ENCODE measurements at regions not wholly inside any gene's neighbourhood (a gene's known extent, or its start where the extent isn't known, plus 50 kb on each side); places are given as distances from the start of the nearest gene placed in this dataset.

GRCh38 chr13:76610819-76611415, 275.3 kb downstream of the KCTD12 start:
- no peaks in the 10 kb centered on the region for H3K36me3 ChIP-seq (ENCODE audit: control insufficient read depth, insufficient read depth, low read length)
- DNase-seq (ENCODE audit: extremely low read depth, insufficient read length): no peak
- no peak overlapping the region for H3K4me3 ChIP-seq (replicated peaks; ENCODE audit: low read depth, low read length)
- no peak for TF ChIP-seq CTCF (IDR thresholded peaks at IDR 0.05; ENCODE audit: insufficient read depth, low read length, poor library complexity, severe bottlenecking)
- H3K27me3 ChIP-seq (replicated peaks; ENCODE audit: control insufficient read depth, insufficient read depth, low read length): no peaks in the 10 kb centered on the region

GRCh38 chr13:76609643-76610042, 276.6 kb downstream of the KCTD12 start:
- TF ChIP-seq CTCF (IDR thresholded peaks at IDR 0.05; ENCODE audit: insufficient read depth, low read length, poor library complexity, severe bottlenecking): no peak
- Histone ChIP-seq H3K4me3 (replicated peaks; ENCODE audit: low read depth, low read length) (no peak overlapping the region), H3K36me3 (ENCODE audit: control insufficient read depth, insufficient read depth, low read length) (no peaks in the 10 kb centered on the region), H3K27me3 (replicated peaks; ENCODE audit: control insufficient read depth, insufficient read depth, low read length) (no peaks in the 10 kb centered on the region)
- DNase-seq (ENCODE audit: extremely low read depth, insufficient read length): no peak

GRCh38 chr13:76607866-76608265, 278.3 kb downstream of the KCTD12 start:
- Histone ChIP-seq H3K36me3 (ENCODE audit: control insufficient read depth, insufficient read depth, low read length) (no peaks in the 10 kb centered on the region), H3K27me3 (replicated peaks; ENCODE audit: control insufficient read depth, insufficient read depth, low read length) (no peaks in the 10 kb centered on the region), H3K4me3 (replicated peaks; ENCODE audit: low read depth, low read length) (no peak overlapping the region)
- TF ChIP-seq CTCF (IDR thresholded peaks at IDR 0.05; ENCODE audit: insufficient read depth, low read length, poor library complexity, severe bottlenecking): no peak
- no peak for DNase-seq (ENCODE audit: extremely low read depth, insufficient read length)

GRCh38 chr13:76600081-76600480, 286.1 kb downstream of the KCTD12 start:
- DNase-seq (ENCODE audit: extremely low read depth, insufficient read length): no peak
- Histone ChIP-seq H3K36me3 (ENCODE audit: control insufficient read depth, insufficient read depth, low read length) (no peaks in the 10 kb centered on the region), H3K4me3 (replicated peaks; ENCODE audit: low read depth, low read length) (no peak overlapping the region), H3K27me3 (replicated peaks; ENCODE audit: control insufficient read depth, insufficient read depth, low read length) (no peaks in the 10 kb centered on the region)
- no peak for TF ChIP-seq CTCF (IDR thresholded peaks at IDR 0.05; ENCODE audit: insufficient read depth, low read length, poor library complexity, severe bottlenecking)

- Histone ChIP-seq H3K4me3 (replicated peaks; ENCODE audit: low read depth, low read length) (no peak overlapping the region), H3K27me3 (replicated peaks; ENCODE audit: control insufficient read depth, insufficient read depth, low read length) (no peaks in the 10 kb centered on the region), H3K36me3 (ENCODE audit: control insufficient read depth, insufficient read depth, low read length) (no peaks in the 10 kb centered on the region)
- DNase-seq (ENCODE audit: extremely low read depth, insufficient read length): no peak
- TF ChIP-seq CTCF (IDR thresholded peaks at IDR 0.05; ENCODE audit: insufficient read depth, low read length, poor library complexity, severe bottlenecking): no peak
Observed at GRCh38 chr13:76597868-76598267, 288.3 kb downstream of the KCTD12 start.

GRCh38 chr13:76596216-76596615, 290.0 kb downstream of the KCTD12 start:
- Histone ChIP-seq H3K27me3 (replicated peaks; ENCODE audit: control insufficient read depth, insufficient read depth, low read length) (no peaks in the 10 kb centered on the region), H3K36me3 (ENCODE audit: control insufficient read depth, insufficient read depth, low read length) (no peaks in the 10 kb centered on the region), H3K4me3 (replicated peaks; ENCODE audit: low read depth, low read length) (no peak overlapping the region)
- TF ChIP-seq CTCF (IDR thresholded peaks at IDR 0.05; ENCODE audit: insufficient read depth, low read length, poor library complexity, severe bottlenecking): no peak
- DNase-seq (ENCODE audit: extremely low read depth, insufficient read length): no peak

All from GM06990 (cell line).